GM18951 (cell line): ENCODE measurements at regions not wholly inside any gene's neighbourhood (a gene's known extent, or its start where the extent isn't known, plus 50 kb on each side); places are given as distances from the start of the nearest gene placed in this dataset.
"Not testable (repeated sequence)": the region's sequence is repeated elsewhere in the genome, so short reads cannot be mapped to it uniquely, and the experiment has no call there.

Source experiments
- POLR2A ChIP-seq: IDR thresholded peaks from 4 replicates; pipeline ENCODE4 v1.6.1; 2011; ENCODE audit warnings: mild to moderate bottlenecking; ENCODE audit not compliant: insufficient read length, insufficient read depth; ENCODE audit errors: extremely low read depth
- in situ Hi-C: fragments of 300-500 bp; cut with MboI; formaldehyde crosslinking; loops from one replicate; pipeline ENCODE4 v1.12.0; 2022; ENCODE audit warnings: low sequenced_read_pairs, mixed read lengths, inconsistent platforms; ENCODE audit not compliant: unreplicated experiment

- in situ Hi-C loops: no loop called here
- no peak for TF ChIP-seq POLR2A
Measured at GRCh38 chr6:27642744-27643456, 170.0 kb upstream of the ZNF184 start.

DNA sequence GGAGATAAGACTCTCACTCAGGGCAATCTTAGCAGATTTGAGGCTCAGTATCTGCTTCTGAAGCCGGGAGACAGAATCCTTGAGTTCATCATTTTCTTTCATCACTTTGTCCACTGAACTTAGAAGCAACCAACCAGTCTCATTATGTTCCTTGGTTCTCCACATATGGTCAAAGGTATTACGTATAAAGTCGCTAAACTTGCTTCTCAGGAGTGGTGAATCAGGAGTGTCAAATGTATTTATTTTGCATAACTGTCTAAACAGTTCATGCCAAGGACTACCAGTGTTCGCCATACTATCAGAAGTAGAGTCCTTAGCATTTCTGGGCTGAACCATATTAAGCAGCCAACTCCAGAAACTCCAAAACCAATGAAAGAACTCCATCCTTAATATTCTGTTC, 163.0 kb upstream of the ZNF184 start:
- in situ Hi-C loops: not testable (repeated sequence)

DNA sequence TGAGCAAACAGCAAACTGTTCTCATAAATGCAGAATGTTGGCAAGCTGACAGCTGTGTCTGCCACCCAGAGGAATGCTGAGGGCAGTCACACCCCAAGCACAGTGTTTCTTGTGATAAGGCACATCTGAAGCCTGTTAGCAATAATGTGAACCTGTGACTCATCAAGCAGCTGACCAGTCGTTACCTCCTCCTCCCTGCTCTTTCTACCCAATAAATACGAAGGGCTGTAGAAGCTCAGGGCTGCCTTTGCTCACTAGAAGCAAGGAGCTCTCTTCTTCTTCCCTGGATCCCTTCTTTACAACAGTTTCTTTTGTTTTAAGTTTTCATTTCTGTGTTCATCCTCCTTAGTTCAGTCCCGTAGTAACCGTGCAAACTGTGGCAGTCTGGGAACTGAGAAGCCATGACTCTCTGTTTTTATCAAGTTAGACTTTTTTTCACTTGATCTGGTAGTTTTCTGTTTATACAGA, 160.3 kb upstream of the ZNF184 start:
- in situ Hi-C loops: not testable (repeated sequence)

GRCh38 chr6:27631609-27631916, 158.7 kb upstream of the ZNF184 start:
- in situ Hi-C loops: no loop called here

GRCh38 chr6:27630727-27631608, 158.1 kb upstream of the ZNF184 start:
- in situ Hi-C loops: no loop called here
- TF ChIP-seq POLR2A: no peak

More at GRCh38 chr6:27631609-27631916, 158.7 kb upstream of the ZNF184 start:
- no peak for TF ChIP-seq POLR2A

- TF ChIP-seq POLR2A: no peak
- in situ Hi-C loops: no loop called here
Measured at GRCh38 chr6:27624694-27625262, 151.9 kb upstream of the ZNF184 start.

DNA sequence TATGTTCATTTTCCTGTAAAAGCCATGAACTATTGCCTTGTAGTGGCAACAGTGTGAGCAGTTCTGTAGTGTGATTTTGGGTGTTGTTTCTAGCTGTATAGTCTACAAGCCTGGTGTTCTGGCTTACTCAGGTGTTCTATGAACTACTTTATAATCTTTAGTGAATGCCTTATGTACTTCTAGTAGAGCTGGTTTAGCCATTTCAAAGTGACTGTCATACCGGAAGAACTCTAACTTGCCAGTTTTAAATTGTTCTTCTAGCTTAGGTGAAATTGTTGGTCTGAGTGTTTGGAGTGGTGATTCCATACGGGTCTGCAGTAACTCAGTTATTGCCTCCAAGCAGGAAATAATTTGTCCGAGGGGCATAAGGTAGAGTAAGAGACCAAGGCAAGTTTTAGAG, 150.2 kb upstream of the ZNF184 start:
- TF ChIP-seq POLR2A: no peak
- in situ Hi-C loops: no loop called here

DNA sequence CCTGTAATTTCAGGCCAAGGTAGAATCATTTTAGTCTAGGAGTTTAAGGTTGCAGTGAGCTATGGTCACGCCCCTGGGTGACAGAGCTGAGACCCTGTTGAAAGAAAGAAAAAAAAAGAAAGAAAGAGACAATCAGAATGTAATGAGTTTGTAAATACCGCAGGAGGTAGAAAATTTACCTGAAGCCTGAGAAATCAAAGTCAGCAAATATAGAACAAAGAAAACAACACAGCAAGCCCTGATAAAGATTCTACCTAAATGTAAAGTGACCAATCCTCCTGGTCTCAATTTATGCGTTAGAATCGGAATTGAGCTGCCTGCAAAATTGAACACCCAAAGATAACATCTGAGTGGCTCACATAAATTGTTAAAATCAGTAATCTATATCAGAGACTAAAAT, 146.5 kb upstream of the ZNF184 start:
- TF ChIP-seq POLR2A: no peak
- in situ Hi-C loops: no loop called here

- in situ Hi-C loops: no loop called here
- TF ChIP-seq POLR2A: no peak
Measured at GRCh38 chr6:27617700-27618689, 145.1 kb upstream of the ZNF184 start.

DNA sequence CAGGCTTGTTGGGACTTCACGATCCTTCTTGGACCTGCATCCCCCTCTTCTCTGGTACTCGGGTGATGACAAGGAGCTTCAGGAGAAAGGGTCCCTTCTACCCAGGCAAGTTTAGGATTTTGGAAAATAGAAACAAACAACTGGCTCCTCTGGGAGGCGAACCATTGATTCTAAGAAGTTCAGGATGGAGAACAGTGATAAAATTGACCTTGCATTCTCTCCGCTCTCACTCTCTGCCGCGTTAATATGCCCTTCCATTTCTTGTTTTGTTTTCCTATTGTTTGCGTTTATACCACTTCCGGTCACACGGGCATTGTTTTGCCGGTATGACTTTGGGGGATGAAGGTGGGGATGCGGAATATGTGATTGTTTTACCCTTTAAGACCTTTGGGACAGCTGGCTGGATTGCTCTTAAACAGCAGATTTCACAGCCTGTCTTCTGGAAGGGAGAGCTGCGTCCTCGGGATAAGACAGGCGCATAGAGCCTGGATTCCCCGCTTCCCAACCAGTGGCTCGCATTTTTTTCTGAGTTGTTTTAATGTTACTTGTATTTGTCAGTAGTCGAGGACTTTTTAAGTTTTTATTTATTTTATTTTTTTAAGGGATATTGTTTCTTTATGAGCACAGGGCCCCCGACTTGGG, 144.3 kb upstream of the ZNF184 start:
- in situ Hi-C loops: no loop called here
- no peak for TF ChIP-seq POLR2A

DNA sequence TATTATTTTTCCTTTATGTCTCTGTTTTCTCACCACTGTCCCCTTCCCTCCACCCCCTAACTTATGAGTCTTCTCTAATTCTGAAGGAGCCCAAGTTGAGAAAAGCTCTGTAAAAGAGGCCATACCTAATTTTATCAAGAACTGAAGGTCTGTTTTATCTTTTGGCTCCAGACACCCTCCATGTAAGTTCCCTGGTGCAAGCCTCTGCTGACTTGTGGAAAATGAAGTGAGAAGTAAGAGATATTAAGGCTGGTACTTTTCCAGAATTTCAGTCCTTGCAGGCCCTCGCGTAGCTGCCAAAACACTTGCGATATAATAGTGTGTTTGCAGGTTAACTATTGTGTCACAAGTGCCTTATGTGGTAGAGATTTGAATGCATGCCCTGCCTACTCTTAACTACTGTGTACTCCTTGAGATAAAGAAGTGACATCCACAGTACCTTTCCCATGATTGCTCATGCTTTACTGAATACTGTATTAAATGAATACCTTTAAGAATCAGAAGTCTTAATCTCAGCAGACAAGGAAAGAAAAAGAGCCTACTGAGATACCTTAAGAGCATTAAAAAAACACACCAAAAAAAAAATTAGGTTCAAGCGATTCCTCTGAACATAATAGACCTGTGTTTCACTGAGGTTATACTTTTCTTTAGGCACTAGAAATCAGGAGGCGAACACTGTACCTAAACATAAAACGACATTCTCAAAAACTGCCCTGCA, 143.6 kb upstream of the ZNF184 start:
- in situ Hi-C loops: no loop called here
- no peak for TF ChIP-seq POLR2A

- in situ Hi-C loops: no loop called here
Measured at GRCh38 chr6:27611451-27611850, 138.5 kb upstream of the ZNF184 start.

More at GRCh38 chr6:27611451-27611850, 138.5 kb upstream of the ZNF184 start:
- no peak for TF ChIP-seq POLR2A
